SK-N-SH treated with all-trans-retinoic acid at 6 μM for 48 hours (cell line): ENCODE measurements at regions not wholly inside any gene's neighbourhood (a gene's known extent, or its start where the extent isn't known, plus 50 kb on each side); places are given as distances from the start of the nearest gene placed in this dataset.

Source experiments
- ATAC-seq: fragments of 200-7000 bp; cut with Tn5 transposase; 3 replicates; pipeline ENCODE4 v1.9.1; 2020; ENCODE audit warnings: mild to moderate bottlenecking, moderate library complexity
- ARNTL ChIP-seq: fragments of 450-650 bp; formaldehyde crosslinking; IDR thresholded peaks from 2 replicates; pipeline ENCODE4 v1.5.0; 2020; ENCODE audit warnings: low read depth, mild to moderate bottlenecking, moderate library complexity, borderline replicate concordance
- BACH2 ChIP-seq: fragments of 250-450 bp; sonication (Bioruptor Pico); IDR thresholded peaks from 2 replicates; pipeline ENCODE4 v1.9.0; 2021; ENCODE audit warnings: mild to moderate bottlenecking, borderline replicate concordance
- CSDC2 ChIP-seq: fragments of 250-450 bp; sonication (Bioruptor Pico); IDR thresholded peaks from 2 replicates; pipeline ENCODE4 v1.5.0; 2020; ENCODE audit warnings: mild to moderate bottlenecking, moderate library complexity
- ESRRG ChIP-seq: fragments of 250-450 bp; sonication (Bioruptor Pico); IDR thresholded peaks from 2 replicates; pipeline ENCODE4 v1.6.1; 2021; ENCODE audit warnings: mild to moderate bottlenecking
- GLIS3 ChIP-seq: fragments of 250-450 bp; sonication (Bioruptor Pico); IDR thresholded peaks from 2 replicates; pipeline ENCODE4 v1.5.0; 2020; ENCODE audit warnings: mild to moderate bottlenecking, moderate library complexity
- ISL1 ChIP-seq: fragments of 250-450 bp; sonication (Bioruptor Pico); IDR thresholded peaks from 2 replicates; pipeline ENCODE4 v2.1.2; 2022; ENCODE audit warnings: mild to moderate bottlenecking, moderate library complexity
- OSR1 ChIP-seq: fragments of 250-450 bp; sonication (Bioruptor Pico); IDR thresholded peaks from 2 replicates; pipeline ENCODE4 v1.8.0; 2022; ENCODE audit warnings: moderate library complexity, mild to moderate bottlenecking, inconsistent platforms
- PATZ1 ChIP-seq: fragments of 250-450 bp; sonication (Bioruptor Pico); IDR thresholded peaks from 2 replicates; pipeline ENCODE4 v1.8.0; 2020; ENCODE audit warnings: mild to moderate bottlenecking, moderate library complexity, borderline replicate concordance
- POU6F1 ChIP-seq: fragments of 250-450 bp; sonication (Bioruptor Pico); IDR thresholded peaks from 2 replicates; pipeline ENCODE4 v1.8.0; 2021; ENCODE audit warnings: low read depth, mild to moderate bottlenecking, moderate library complexity, borderline replicate concordance
- RARB ChIP-seq: fragments of 250-450 bp; sonication (Bioruptor Pico); IDR thresholded peaks from 2 replicates; pipeline ENCODE4 v1.8.0; 2021; ENCODE audit warnings: mild to moderate bottlenecking, moderate library complexity
- SNAI2 ChIP-seq: fragments of 250-450 bp; sonication (Bioruptor Pico); IDR thresholded peaks from 2 replicates; pipeline ENCODE4 v1.5.0; 2020; ENCODE audit warnings: mild to moderate bottlenecking, moderate library complexity
- TCF4 ChIP-seq: fragments of 250-450 bp; sonication (Bioruptor Pico); IDR thresholded peaks from 2 replicates; pipeline ENCODE4 v1.8.0; 2021; ENCODE audit warnings: mild to moderate bottlenecking, moderate library complexity, borderline replicate concordance
- TOX ChIP-seq: fragments of 250-450 bp; sonication (Bioruptor Pico); IDR thresholded peaks from 2 replicates; pipeline ENCODE4 v1.8.0; 2021; ENCODE audit warnings: mild to moderate bottlenecking, moderate library complexity, borderline replicate concordance
- TSHZ2 ChIP-seq: fragments of 250-450 bp; sonication (Bioruptor Pico); IDR thresholded peaks from 2 replicates; pipeline ENCODE4 v1.5.0; 2020; ENCODE audit warnings: mild to moderate bottlenecking, moderate library complexity
- ZC3H10 ChIP-seq: fragments of 250-450 bp; sonication (Bioruptor Pico); IDR thresholded peaks from 2 replicates; pipeline ENCODE4 v1.5.1; 2021; ENCODE audit warnings: mild to moderate bottlenecking, moderate library complexity
- ZFP3 ChIP-seq: fragments of 250-450 bp; sonication (Bioruptor Pico); IDR thresholded peaks from 2 replicates; pipeline ENCODE4 v1.5.0; 2020; ENCODE audit warnings: mild to moderate bottlenecking, moderate library complexity
- ZFP30 ChIP-seq: fragments of 450-650 bp; formaldehyde crosslinking; IDR thresholded peaks from 2 replicates; pipeline ENCODE4 v1.5.0; 2022; ENCODE audit warnings: mild to moderate bottlenecking, moderate library complexity
- ZNF565 ChIP-seq: fragments of 450-650 bp; formaldehyde crosslinking; conservative IDR thresholded peaks from 2 replicates; pipeline ENCODE4 v1.5.0; 2020; ENCODE audit warnings: low read depth, mild to moderate bottlenecking, moderate library complexity
- ZNF70 ChIP-seq: fragments of 450-650 bp; formaldehyde crosslinking; IDR thresholded peaks from 2 replicates; pipeline ENCODE4 v1.5.0; 2020; ENCODE audit warnings: mild to moderate bottlenecking, moderate library complexity
- ZNF8 ChIP-seq: fragments of 450-650 bp; formaldehyde crosslinking; IDR thresholded peaks from 2 replicates; pipeline ENCODE4 v1.5.0; 2020; ENCODE audit warnings: mild to moderate bottlenecking, moderate library complexity
- TF ChIP-seq, protein P1 (sequence below): fragments of 250-450 bp; sonication (Bioruptor Pico); IDR thresholded peaks from 2 replicates; pipeline ENCODE4 v1.5.1; 2020; ENCODE audit warnings: low read depth, mild to moderate bottlenecking, moderate library complexity

- no peak for TF ChIP-seq TSHZ2 (CRISPR knock-in tag)
- no peak for TF ChIP-seq POU6F1 (CRISPR knock-in tag)
- TF ChIP-seq GLIS3 (CRISPR knock-in tag) = no peak
- TF ChIP-seq ZNF8 = no peak
- no peak for TF ChIP-seq ESRRG (CRISPR knock-in tag)
Measured at GRCh38 chr5:2685651-2686272, 65.7 kb downstream of the IRX2 start (continued).

DNA sequence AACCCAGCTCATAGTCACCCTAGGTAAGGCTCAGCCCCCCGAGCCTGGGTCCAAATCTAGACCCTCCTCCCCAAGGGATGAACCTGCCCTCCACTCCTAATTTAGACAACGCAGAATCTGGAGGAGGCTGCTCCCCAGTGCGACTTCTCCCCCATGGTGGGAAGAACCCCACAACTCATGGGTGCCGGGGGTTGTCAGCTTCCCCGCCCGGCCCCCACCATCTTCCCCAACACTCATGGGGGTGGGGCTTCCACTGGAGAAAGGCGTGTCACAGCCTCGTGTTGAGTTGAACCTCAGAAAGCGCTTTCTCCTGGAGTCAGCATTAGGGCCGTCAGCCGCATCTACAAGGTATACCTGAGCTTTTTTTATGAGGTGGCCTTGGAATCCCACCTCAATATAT is 66.9 kb downstream of the IRX2 start:
- ATAC-seq = no peak
- TF ChIP-seq ISL1 (CRISPR knock-in tag) (no peak), ZC3H10 (CRISPR knock-in tag) (no peak), CSDC2 (CRISPR knock-in tag) (no peak), TOX (no peak), ESRRG (CRISPR knock-in tag) (no peak), RARB (CRISPR knock-in tag) (no peak), ZFP3 (no peak), ZNF8 (no peak), ARNTL (CRISPR knock-in tag) (no peak), ZNF70 (no peak)
- TF ChIP-seq, protein P1, sequence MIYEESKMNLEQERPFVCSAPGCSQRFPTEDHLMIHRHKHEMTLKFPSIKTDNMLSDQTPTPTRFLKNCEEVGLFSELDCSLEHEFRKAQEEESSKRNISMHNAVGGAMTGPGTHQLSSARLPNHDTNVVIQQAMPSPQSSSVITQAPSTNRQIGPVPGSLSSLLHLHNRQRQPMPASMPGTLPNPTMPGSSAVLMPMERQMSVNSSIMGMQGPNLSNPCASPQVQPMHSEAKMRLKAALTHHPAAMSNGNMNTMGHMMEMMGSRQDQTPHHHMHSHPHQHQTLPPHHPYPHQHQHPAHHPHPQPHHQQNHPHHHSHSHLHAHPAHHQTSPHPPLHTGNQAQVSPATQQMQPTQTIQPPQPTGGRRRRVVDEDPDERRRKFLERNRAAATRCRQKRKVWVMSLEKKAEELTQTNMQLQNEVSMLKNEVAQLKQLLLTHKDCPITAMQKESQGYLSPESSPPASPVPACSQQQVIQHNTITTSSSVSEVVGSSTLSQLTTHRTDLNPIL (CRISPR knock-in tag) = no peak
- TF ChIP-seq, all 23 proteins: peak for 0

DNA sequence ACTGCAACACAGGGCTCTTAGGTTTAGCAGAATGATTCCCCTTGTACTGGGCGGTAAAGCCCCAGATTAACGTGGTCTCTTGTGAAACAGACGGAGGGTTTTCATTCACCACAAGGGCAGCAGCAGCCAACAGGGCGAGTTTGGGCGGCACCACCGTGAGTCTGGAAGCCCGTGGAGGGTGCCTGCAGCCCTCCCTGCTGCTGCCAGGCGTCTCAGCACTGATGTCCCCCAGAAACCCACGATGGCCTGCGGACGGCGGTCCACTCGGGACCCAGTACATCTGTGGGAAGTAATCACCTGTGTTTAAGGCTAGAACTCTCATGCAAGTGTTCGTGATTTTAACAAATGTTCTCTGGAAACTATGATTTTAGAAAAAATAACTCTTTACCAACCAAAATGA is 67.8 kb downstream of the IRX2 start:
- ATAC-seq = no peak
- TF ChIP-seq GLIS3 (CRISPR knock-in tag) (no peak), ARNTL (CRISPR knock-in tag) (no peak), SNAI2 (CRISPR knock-in tag) (no peak)
- TF ChIP-seq, all 23 proteins: peak for 0

DNA sequence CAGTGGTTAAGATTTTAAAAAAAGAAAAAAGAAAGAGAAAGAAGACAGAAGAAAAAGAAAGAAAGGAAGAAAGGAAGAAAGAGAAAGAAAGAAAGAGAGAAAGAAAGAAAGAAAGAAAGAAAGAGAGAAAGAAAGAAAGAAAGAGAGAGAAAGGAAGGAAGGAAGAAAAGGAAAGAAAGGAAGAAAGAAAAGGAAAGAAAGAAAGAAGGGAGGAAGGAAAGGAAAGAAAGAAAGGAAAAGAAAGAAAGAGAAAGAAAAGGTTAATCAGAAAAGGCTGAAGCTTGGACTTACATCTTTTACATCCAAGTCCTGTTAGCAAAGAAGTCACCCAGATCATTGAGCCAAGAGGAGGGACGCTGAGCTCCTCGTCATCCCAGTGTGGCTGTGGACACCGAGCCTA is 70.0 kb downstream of the IRX2 start:
- no peak for ATAC-seq
- no peak for TF ChIP-seq ZNF8
- no peak for TF ChIP-seq BACH2 (CRISPR knock-in tag)
- TF ChIP-seq TCF4 = no peak
- TF ChIP-seq ZNF565 (CRISPR knock-in tag) = no peak
- no peak for TF ChIP-seq SNAI2 (CRISPR knock-in tag)
- no peak for TF ChIP-seq CSDC2 (CRISPR knock-in tag)
- no peak for TF ChIP-seq PATZ1
- no peak for TF ChIP-seq ZC3H10 (CRISPR knock-in tag)
- TF ChIP-seq RARB (CRISPR knock-in tag) = no peak
- no peak for TF ChIP-seq ZFP30 (CRISPR knock-in tag)
- TF ChIP-seq ISL1 (CRISPR knock-in tag) = no peak
- no peak for TF ChIP-seq ZFP3
- TF ChIP-seq, protein P1 (CRISPR knock-in tag) = no peak
- TF ChIP-seq GLIS3 (CRISPR knock-in tag) = no peak
- no peak for TF ChIP-seq TOX
- TF ChIP-seq POU6F1 (CRISPR knock-in tag) = no peak
- TF ChIP-seq TSHZ2 (CRISPR knock-in tag) = no peak
- TF ChIP-seq OSR1 = no peak
- no peak for TF ChIP-seq ESRRG (CRISPR knock-in tag)
